ENCODE measurements at regions not wholly inside any gene's neighbourhood (a gene's known extent, or its start where the extent isn't known, plus 50 kb on each side); places are given as distances from the start of the nearest gene placed in this dataset.

- no peak for TF ChIP-seq GABPA (IDR thresholded peaks at IDR 0.05; ENCODE audit: low read depth)
- no peak for TF ChIP-seq CTCF (IDR thresholded peaks at IDR 0.05; ENCODE audit: insufficient read depth, low read length)
- no peak for TF ChIP-seq POLR2AphosphoS5 (IDR thresholded peaks at IDR 0.05; ENCODE audit: low read depth)
Measured at GRCh38 chr13:69213396-69213795, 894.2 kb upstream of the ATXN8OS start.

Measured in HL-60 (cell line).